OCI-LY1 (cell line): ENCODE measurements at regions not wholly inside any gene's neighbourhood (a gene's known extent, or its start where the extent isn't known, plus 50 kb on each side); places are given as distances from the start of the nearest gene placed in this dataset.

Source experiments
- H2AFZ ChIP-seq: fragments of 200-600 bp; sonication (generic), shearing (Covaris generic); 2 replicates; pipeline ENCODE4 v1.6.0; 2014; ENCODE audit warnings: antibody characterized with exemption, mild to moderate bottlenecking, low read length
- H3F3A ChIP-seq: fragments of 200-600 bp; sonication (generic), shearing (Covaris generic); 2 replicates; pipeline ENCODE4 v1.6.0; 2014; ENCODE audit warnings: mild to moderate bottlenecking, antibody characterized with exemption, low read length, moderate library complexity; ENCODE audit not compliant: insufficient read depth
- H3K27ac ChIP-seq: fragments of 200-600 bp; sonication (generic); 2 replicates; pipeline ENCODE4 v1.5.1; 2014; ENCODE audit warnings: low read length, mixed run types, mild to moderate bottlenecking, low read depth; ENCODE audit not compliant: poor library complexity, severe bottlenecking
- H3K27me3 ChIP-seq: fragments of 200-600 bp; sonication (generic); 2 replicates; pipeline ENCODE4 v1.6.0; 2014; ENCODE audit warnings: antibody characterized with exemption, mild to moderate bottlenecking, low read length, moderate library complexity; ENCODE audit not compliant: insufficient read depth
- H3K36me3 ChIP-seq: fragments of 200-600 bp; sonication (generic); 2 replicates; pipeline ENCODE4 v1.6.1; 2014; ENCODE audit warnings: mild to moderate bottlenecking, antibody characterized with exemption, low read length, moderate library complexity, mixed read lengths; ENCODE audit not compliant: insufficient read depth
- H3K4me1 ChIP-seq: fragments of 200-600 bp; sonication (generic); 2 replicates; pipeline ENCODE4 v1.5.1; 2014; ENCODE audit warnings: mild to moderate bottlenecking, low read length, moderate library complexity; ENCODE audit not compliant: insufficient read depth, severe bottlenecking
- H3K4me2 ChIP-seq: fragments of 200-600 bp; sonication (generic), shearing (Covaris generic); 2 replicates; pipeline ENCODE4 v1.6.1; 2014; ENCODE audit warnings: low read length
- H3K4me3 ChIP-seq: fragments of 200-600 bp; sonication (generic); 2 replicates; pipeline ENCODE4 v1.5.1; 2014; ENCODE audit warnings: low read length, low read depth, mild to moderate bottlenecking, mixed read lengths; ENCODE audit not compliant: poor library complexity, severe bottlenecking
- H3K79me2 ChIP-seq: fragments of 200-600 bp; shearing (Covaris generic); 2 replicates; pipeline ENCODE4 v1.6.1; 2016; ENCODE audit warnings: mixed run types, low read length, mixed read lengths; ENCODE audit not compliant: insufficient read depth
- H3K9ac ChIP-seq: fragments of 200-600 bp; sonication (generic), shearing (Covaris generic); 2 replicates; pipeline ENCODE4 v1.6.1; 2014; ENCODE audit warnings: mild to moderate bottlenecking, low read length, mixed read lengths
- H3K9me2 ChIP-seq: fragments of 200-600 bp; sonication (generic), shearing (Covaris generic); 2 replicates; pipeline ENCODE4 v1.6.1; 2014; ENCODE audit warnings: low read depth, mild to moderate bottlenecking, low read length, mixed read lengths
- H3K9me3 ChIP-seq: fragments of 200-600 bp; shearing (Covaris generic); 2 replicates; pipeline ENCODE4 v1.6.1; 2014; ENCODE audit warnings: low read length, mixed read lengths
- H4K20me1 ChIP-seq: fragments of 200-600 bp; sonication (generic), shearing (Covaris generic); 2 replicates; pipeline ENCODE4 v1.6.0; 2016; ENCODE audit warnings: mild to moderate bottlenecking, low read length; ENCODE audit not compliant: insufficient read depth
- CTCF ChIP-seq: fragments of 200-600 bp; sonication (generic), shearing (Covaris generic); IDR thresholded peaks from 2 replicates; pipeline ENCODE4 v1.5.1; 2017; ENCODE audit warnings: mild to moderate bottlenecking, antibody characterized with exemption, low read length, moderate library complexity, mixed read lengths
- EZH2 ChIP-seq: fragments of 200-600 bp; sonication (generic), shearing (Covaris generic); IDR thresholded peaks from 2 replicates; pipeline ENCODE4 v1.8.0; 2017; ENCODE audit warnings: borderline replicate concordance, mixed run types, mild to moderate bottlenecking, antibody characterized with exemption, low read length, moderate library complexity, mixed read lengths

- no peaks in the 10 kb centered on the region for H3K9me3 ChIP-seq
- H3K9me2 ChIP-seq: no peaks in the 10 kb centered on the region
- H3K4me1 ChIP-seq: peaks cover 4% of the 10 kb centered on the region
- no peaks in the 10 kb centered on the region for H3K79me2 ChIP-seq
- no peaks in the 10 kb centered on the region for H4K20me1 ChIP-seq
- H3K27me3 ChIP-seq: no peaks in the 10 kb centered on the region
- no peaks in the 10 kb centered on the region for H3F3A ChIP-seq
- no peak overlapping the region for H2AFZ ChIP-seq
- H3K27ac ChIP-seq: no peak overlapping the region
- H3K36me3 ChIP-seq: no peaks in the 10 kb centered on the region
- no peak overlapping the region for H3K9ac ChIP-seq
- H3K4me2 ChIP-seq: peak overlapping the region; percentile 50; the same call in 1 of the 2 replicates
- TF ChIP-seq CTCF: peak; percentile 41; the same call in 1 of the 2 replicates
- no peak for TF ChIP-seq EZH2
- peak overlapping the region; percentile 45 for H3K4me3 ChIP-seq
These were observed 57.8 kb upstream of the HSPA9 start for GRCh38 chr5:138632900-138633489.

GRCh38 chr5:138631096-138631928, 56.1 kb upstream of the HSPA9 start:
- no peaks in the 10 kb centered on the region for H3K79me2 ChIP-seq
- H3K27me3 ChIP-seq: no peaks in the 10 kb centered on the region
- no peak overlapping the region for H3K9ac ChIP-seq
- no peaks in the 10 kb centered on the region for H3K9me2 ChIP-seq
- TF ChIP-seq CTCF: no peak
- no peak for TF ChIP-seq EZH2
- H4K20me1 ChIP-seq: no peaks in the 10 kb centered on the region
- H2AFZ ChIP-seq: no peak overlapping the region
- H3K4me2 ChIP-seq: no peak overlapping the region
- no peak overlapping the region for H3K27ac ChIP-seq
- no peaks in the 10 kb centered on the region for H3K9me3 ChIP-seq
- H3K36me3 ChIP-seq: no peaks in the 10 kb centered on the region
- peaks cover 4% of the 10 kb centered on the region for H3K4me1 ChIP-seq
- H3F3A ChIP-seq: no peaks in the 10 kb centered on the region
- H3K4me3 ChIP-seq: no peak overlapping the region

GRCh38 chr5:138629392-138629791, 54.2 kb upstream of the HSPA9 start:
- Histone ChIP-seq H3K4me3 (no peak overlapping the region), H3K9me2 (no peaks in the 10 kb centered on the region), H3F3A (no peaks in the 10 kb centered on the region), H3K9ac (no peak overlapping the region), H2AFZ (no peak overlapping the region), H3K36me3 (no peaks in the 10 kb centered on the region), H3K9me3 (no peaks in the 10 kb centered on the region), H3K79me2 (no peaks in the 10 kb centered on the region), H3K4me2 (no peak overlapping the region), H3K4me1 (peaks cover 4% of the 10 kb centered on the region), H3K27me3 (0 out of 2 replicates have a peak, but pooled peaks cover 4% of the 10 kb centered on the region), H3K27ac (no peak overlapping the region), H4K20me1 (no peaks in the 10 kb centered on the region)
- TF ChIP-seq EZH2: no peak
- TF ChIP-seq CTCF: no peak
